K562 (cell line): ENCODE measurements at regions not wholly inside any gene's neighbourhood (a gene's known extent, or its start where the extent isn't known, plus 50 kb on each side); places are given as distances from the start of the nearest gene placed in this dataset.

Experiments used
- ATAC-seq: fragments of 200-7000 bp; cut with Tn5 transposase; 3 replicates; pipeline ENCODE4 v1.9.1; 2020; ENCODE audit warnings: moderate library complexity
- BruUV-seq: library from RNA; stranded (reverse); fragments of 400-500 nt; replicated peaks from 2 replicates; lab custom pipeline; 2021; lab: Mats Ljungman, UMichigan
- CTCF ChIA-PET: fragments of 300-600 bp; formaldehyde crosslinking; extraction: SDS; loops from one replicate; lab custom pipeline; 2021; ENCODE audit warnings: low intra/inter-chr PET ratio; lab: Yijun Ruan, JAX
- POLR2A ChIA-PET: fragments of 300-600, 350-650 bp; sonication (Branson Sonifier 250); formaldehyde crosslinking; extraction: SDS; loops from one replicate; lab custom pipeline; 2021; ENCODE audit warnings: antibody characterized with exemption, inconsistent platforms; lab: Yijun Ruan, JAX
- DNase-seq, 4 experiments: peaks; one replicate each; pipeline versions ENCODE4 v3.0.0 to v3.0.0-alpha.2; 2011 to 2018; ENCODE audit warnings: low spot score in 3 of 4, mixed read lengths in 3 of 4; ENCODE audit errors: extremely low read depth in 1 of 4
- FAIRE-seq: peaks from 2 replicates; lab custom pipeline; 2011; peaks lifted over from hg19 to GRCh38; lab: Jason Lieb, UNC
- H2AFZ ChIP-seq: 2 replicates; pipeline ENCODE4 v1.6.0; 2011; ENCODE audit warnings: low read depth, low read length, control low read depth, inconsistent platforms
- H3K27ac ChIP-seq: fragments of 200-600 bp; 3 replicates; pipeline ENCODE4 v1.8.0; 2011; ENCODE audit warnings: low read depth, mild to moderate bottlenecking, control low read depth, inconsistent platforms, low read length, moderate library complexity, mixed read lengths; ENCODE audit errors: extremely low read depth
- H3K27me3 ChIP-seq, 2 experiments: fragments of 300-600 bp in 1 of 2; 2 replicates in 1 of 2; 3 replicates in 1 of 2; pipeline versions ENCODE4 v1.6.0 to v1.8.0; 2011; ENCODE audit warnings: inconsistent platforms in 2 of 2, low read length in 2 of 2, mild to moderate bottlenecking in 1 of 2, mixed read lengths in 1 of 2, moderate library complexity in 1 of 2; ENCODE audit not compliant: control insufficient read depth in 2 of 2, insufficient read depth in 2 of 2
- H3K36me3 ChIP-seq: fragments of 300-600 bp; 3 replicates; pipeline ENCODE4 v1.8.0; 2011; ENCODE audit warnings: mild to moderate bottlenecking, low read length, inconsistent platforms; ENCODE audit not compliant: control insufficient read depth, insufficient read depth
- H3K4me1 ChIP-seq, 2 experiments: fragments of 200-600 bp in 1 of 2; replicated peaks in 1 of 2; 2 replicates in 1 of 2; 3 replicates in 1 of 2; pipeline versions ENCODE4 v1.5.1 to v1.8.0; 2011; ENCODE audit warnings: inconsistent platforms in 2 of 2, low read length in 2 of 2, mild to moderate bottlenecking in 1 of 2, mixed read lengths in 1 of 2, moderate library complexity in 1 of 2; ENCODE audit not compliant: control insufficient read depth in 2 of 2, insufficient read depth in 2 of 2
- H3K4me2 ChIP-seq: 2 replicates; pipeline ENCODE4 v1.6.1; 2011; ENCODE audit warnings: low read length, control low read depth, inconsistent platforms, mixed read lengths; ENCODE audit not compliant: insufficient read depth
- H3K4me3 ChIP-seq: fragments of 200-600 bp; sonication (generic), shearing (Covaris generic); 2 replicates; pipeline ENCODE4 v1.5.1; 2016; ENCODE audit warnings: control low read depth, inconsistent platforms
- H3K79me2 ChIP-seq: fragments of 200-600 bp; 3 replicates; pipeline ENCODE4 v1.8.0; 2011; ENCODE audit warnings: low read length, inconsistent platforms; ENCODE audit not compliant: control insufficient read depth, insufficient read depth
- H3K9ac ChIP-seq, 2 experiments: 2 replicates each; pipeline versions ENCODE4 v1.6.0 to v1.6.1; 2011; ENCODE audit warnings: low read depth in 2 of 2, low read length in 2 of 2, control low read depth in 1 of 2, inconsistent platforms in 1 of 2, mild to moderate bottlenecking in 1 of 2, mixed read lengths in 1 of 2; ENCODE audit not compliant: insufficient read depth in 1 of 2
- H3K9me1 ChIP-seq: one replicate; pipeline ENCODE4 v1.6.0; 2011; ENCODE audit warnings: inconsistent platforms, mild to moderate bottlenecking, low read length, moderate library complexity; ENCODE audit not compliant: control insufficient read depth, insufficient read depth
- H3K9me3 ChIP-seq: replicated peaks from 2 replicates; pipeline ENCODE4 v1.5.1; 2011; ENCODE audit warnings: low read depth, low read length, inconsistent platforms; ENCODE audit not compliant: control insufficient read depth, insufficient read depth
- H4K20me1 ChIP-seq: replicated peaks from 2 replicates; pipeline ENCODE4 v1.6.1; 2011; ENCODE audit warnings: low read length, inconsistent platforms, mixed read lengths; ENCODE audit not compliant: control insufficient read depth, insufficient read depth
- FOXA3 ChIP-seq, 2 experiments: fragments of 450-650 bp in 1 of 2; sonication (generic) in 1 of 2; formaldehyde crosslinking; IDR thresholded peaks in 1 of 2; conservative IDR thresholded peaks in 1 of 2; 2 replicates each; pipeline versions ENCODE4 v1.4.0 to v1.8.0; 2020 to 2022; ENCODE audit warnings: mild to moderate bottlenecking in 2 of 2, missing genetic modification reagents in 1 of 2
- HNRNPK ChIP-seq: fragments of 200-400 bp; formaldehyde crosslinking; IDR thresholded peaks from one replicate; pipeline ENCODE4 v1.6.1; 2018; ENCODE audit warnings: mild to moderate bottlenecking, low read depth, low read length; ENCODE audit not compliant: poor library complexity, severe bottlenecking
- MYBL2 ChIP-seq, 2 experiments: fragments of 450-650 bp in 1 of 2; sonication (generic) in 1 of 2; formaldehyde crosslinking in 1 of 2; IDR thresholded peaks; 2 replicates each; pipeline versions ENCODE4 v1.6.1 to v1.8.1; 2017 to 2022; ENCODE audit warnings: borderline replicate concordance in 1 of 2, inconsistent platforms in 1 of 2, low read depth in 1 of 2, mild to moderate bottlenecking in 1 of 2, missing genetic modification reagents in 1 of 2, moderate library complexity in 1 of 2
- NFE2L1 ChIP-seq: fragments of 450-650 bp; IDR thresholded peaks from 2 replicates; pipeline ENCODE4 v1.6.1; 2016; ENCODE audit warnings: missing genetic modification characterization, low read depth, mild to moderate bottlenecking, missing compliant biosample characterization, moderate library complexity, borderline replicate concordance
- SMAD1 ChIP-seq: fragments of 150-350 bp; IDR thresholded peaks from 2 replicates; pipeline ENCODE4 v1.6.1; 2014; ENCODE audit warnings: low read length, low read depth; ENCODE audit not compliant: partially characterized antibody
- TGIF2 ChIP-seq: sonication (generic); formaldehyde crosslinking; IDR thresholded peaks from 2 replicates; pipeline ENCODE4 v1.8.1; 2022; ENCODE audit warnings: mild to moderate bottlenecking, missing genetic modification reagents, moderate library complexity
- ZNF24 ChIP-seq: fragments of 450-650 bp; IDR thresholded peaks from 2 replicates; pipeline ENCODE4 v1.6.1; 2016
- ZNF282 ChIP-seq: sonication (generic); formaldehyde crosslinking; IDR thresholded peaks from 2 replicates; pipeline ENCODE4 v1.8.1; 2023; ENCODE audit warnings: missing genetic modification reagents
- ZNF551 ChIP-seq: fragments of 250-450 bp; sonication (Bioruptor Pico); IDR thresholded peaks from 2 replicates; pipeline ENCODE4 v1.5.0; 2021; ENCODE audit warnings: mild to moderate bottlenecking, moderate library complexity
- WGBS: fragments of 100-300 bp; shearing (Covaris generic); methylation state at CpG from one replicate; pipeline ENCODE4 v1.1.6; 2016; ENCODE audit warnings: low coverage, mixed read lengths; ENCODE audit not compliant: insufficient coverage; ENCODE audit errors: missing lambda C conversion rate; 5-methylcytosine and 5-hydroxymethylcytosine counted together
- in situ Hi-C: fragments of 300-500 bp; cut with MboI; formaldehyde crosslinking; loops from 4 replicates; pipeline ENCODE4 v1.15.0; 2018; ENCODE audit warnings: inconsistent platforms, mixed read lengths
- intact Hi-C: fragments of 100-400 bp; cut with micrococcal nuclease; formaldehyde crosslinking; loops from 2 replicates; pipeline ENCODE4 v1.14.2; 2022
- TF ChIP-seq, protein P1 (sequence below): sonication (generic); formaldehyde crosslinking; IDR thresholded peaks from 2 replicates; pipeline ENCODE4 v1.8.1; 2023; ENCODE audit warnings: mild to moderate bottlenecking, missing genetic modification reagents
- TF ChIP-seq, protein P2 (sequence below): fragments of 250-450 bp; sonication (Bioruptor Pico); IDR thresholded peaks from 2 replicates; pipeline ENCODE4 v1.8.0; 2022; ENCODE audit warnings: moderate library complexity, mild to moderate bottlenecking, inconsistent platforms
- TF ChIP-seq, protein P3 (sequence below): fragments of 450-650 bp; IDR thresholded peaks from 2 replicates; pipeline ENCODE4 v1.6.1; 2016; ENCODE audit warnings: borderline replicate concordance
- TF ChIP-seq, protein P4 (sequence below): sonication (generic); formaldehyde crosslinking; IDR thresholded peaks from 2 replicates; pipeline ENCODE4 v1.9.0; 2022; ENCODE audit warnings: mild to moderate bottlenecking, missing genetic modification reagents

- TF ChIP-seq, protein P1, sequence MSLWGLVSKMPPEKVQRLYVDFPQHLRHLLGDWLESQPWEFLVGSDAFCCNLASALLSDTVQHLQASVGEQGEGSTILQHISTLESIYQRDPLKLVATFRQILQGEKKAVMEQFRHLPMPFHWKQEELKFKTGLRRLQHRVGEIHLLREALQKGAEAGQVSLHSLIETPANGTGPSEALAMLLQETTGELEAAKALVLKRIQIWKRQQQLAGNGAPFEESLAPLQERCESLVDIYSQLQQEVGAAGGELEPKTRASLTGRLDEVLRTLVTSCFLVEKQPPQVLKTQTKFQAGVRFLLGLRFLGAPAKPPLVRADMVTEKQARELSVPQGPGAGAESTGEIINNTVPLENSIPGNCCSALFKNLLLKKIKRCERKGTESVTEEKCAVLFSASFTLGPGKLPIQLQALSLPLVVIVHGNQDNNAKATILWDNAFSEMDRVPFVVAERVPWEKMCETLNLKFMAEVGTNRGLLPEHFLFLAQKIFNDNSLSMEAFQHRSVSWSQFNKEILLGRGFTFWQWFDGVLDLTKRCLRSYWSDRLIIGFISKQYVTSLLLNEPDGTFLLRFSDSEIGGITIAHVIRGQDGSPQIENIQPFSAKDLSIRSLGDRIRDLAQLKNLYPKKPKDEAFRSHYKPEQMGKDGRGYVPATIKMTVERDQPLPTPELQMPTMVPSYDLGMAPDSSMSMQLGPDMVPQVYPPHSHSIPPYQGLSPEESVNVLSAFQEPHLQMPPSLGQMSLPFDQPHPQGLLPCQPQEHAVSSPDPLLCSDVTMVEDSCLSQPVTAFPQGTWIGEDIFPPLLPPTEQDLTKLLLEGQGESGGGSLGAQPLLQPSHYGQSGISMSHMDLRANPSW (CRISPR knock-in tag): no peak
Observed at GRCh38 chrX:151476604-151477303, 79.7 kb downstream of the VMA21 start (continued).

GRCh38 chrX:151478058-151478457 lies 81.1 kb downstream of the VMA21 start:
- POLR2A ChIA-PET: no interaction called here
- in situ Hi-C loops: loop anchor here (25.0 kb wide), 1 partner anchor 316 kb away; no protein-coding TSS in a partner anchor
- no TSS peak for BruUV-seq
- TF ChIP-seq, protein P2, sequence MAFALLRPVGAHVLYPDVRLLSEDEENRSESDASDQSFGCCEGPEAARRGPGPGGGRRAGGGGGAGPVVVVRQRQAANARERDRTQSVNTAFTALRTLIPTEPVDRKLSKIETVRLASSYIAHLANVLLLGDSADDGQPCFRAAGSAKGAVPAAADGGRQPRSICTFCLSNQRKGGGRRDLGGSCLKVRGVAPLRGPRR (CRISPR knock-in tag): no peak
- TF ChIP-seq NFE2L1 (tag) (no peak), SMAD1 (no peak), ZNF282 (no peak), FOXA3 (CRISPR knock-in tag; conservative IDR thresholded peaks at IDR 0.05 in 1 of 2, IDR thresholded peaks at IDR 0.05 in 1 of 2) (no peak), ZNF551 (CRISPR knock-in tag) (no peak), MYBL2 (IDR thresholded peaks at IDR 0.05; ENCODE audit: low read depth) (no peak), MYBL2 (CRISPR knock-in tag; IDR thresholded peaks at IDR 0.05; ENCODE audit: borderline replicate concordance) (no peak), HNRNPK (no peak), ZNF24 (no peak), TGIF2 (no peak)
- TF ChIP-seq, protein P3, sequence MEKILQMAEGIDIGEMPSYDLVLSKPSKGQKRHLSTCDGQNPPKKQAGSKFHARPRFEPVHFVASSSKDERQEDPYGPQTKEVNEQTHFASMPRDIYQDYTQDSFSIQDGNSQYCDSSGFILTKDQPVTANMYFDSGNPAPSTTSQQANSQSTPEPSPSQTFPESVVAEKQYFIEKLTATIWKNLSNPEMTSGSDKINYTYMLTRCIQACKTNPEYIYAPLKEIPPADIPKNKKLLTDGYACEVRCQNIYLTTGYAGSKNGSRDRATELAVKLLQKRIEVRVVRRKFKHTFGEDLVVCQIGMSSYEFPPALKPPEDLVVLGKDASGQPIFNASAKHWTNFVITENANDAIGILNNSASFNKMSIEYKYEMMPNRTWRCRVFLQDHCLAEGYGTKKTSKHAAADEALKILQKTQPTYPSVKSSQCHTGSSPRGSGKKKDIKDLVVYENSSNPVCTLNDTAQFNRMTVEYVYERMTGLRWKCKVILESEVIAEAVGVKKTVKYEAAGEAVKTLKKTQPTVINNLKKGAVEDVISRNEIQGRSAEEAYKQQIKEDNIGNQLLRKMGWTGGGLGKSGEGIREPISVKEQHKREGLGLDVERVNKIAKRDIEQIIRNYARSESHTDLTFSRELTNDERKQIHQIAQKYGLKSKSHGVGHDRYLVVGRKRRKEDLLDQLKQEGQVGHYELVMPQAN: no peak
- TF ChIP-seq, protein P4, sequence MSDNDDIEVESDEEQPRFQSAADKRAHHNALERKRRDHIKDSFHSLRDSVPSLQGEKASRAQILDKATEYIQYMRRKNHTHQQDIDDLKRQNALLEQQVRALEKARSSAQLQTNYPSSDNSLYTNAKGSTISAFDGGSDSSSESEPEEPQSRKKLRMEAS (CRISPR knock-in tag): no peak

More at GRCh38 chrX:151478058-151478457, 81.1 kb downstream of the VMA21 start:
- no peaks in the 10 kb centered on the region for H3K27me3 ChIP-seq
- H3K9me1 ChIP-seq: no peaks in the 10 kb centered on the region
- no peak overlapping the region for H3K9ac ChIP-seq
- no peak overlapping the region for H2AFZ ChIP-seq
- WGBS: 9% methylated on average over 4 of the region's 4 CpGs
- H4K20me1 ChIP-seq: no peaks in the 10 kb centered on the region
- H3K36me3 ChIP-seq: no peaks in the 10 kb centered on the region
- FAIRE-seq (no peak), ATAC-seq (no peak), DNase-seq (no peak)
- H3K4me3 ChIP-seq: no peak overlapping the region
- no peaks in the 10 kb centered on the region for H3K4me1 ChIP-seq
- CTCF ChIA-PET: no interaction called here
- no peaks in the 10 kb centered on the region for H3K79me2 ChIP-seq
- no peak overlapping the region for H3K4me2 ChIP-seq
- H3K9me3 ChIP-seq: no peaks in the 10 kb centered on the region
- intact Hi-C loops: no loop called here
- H3K27ac ChIP-seq: no peak overlapping the region
